ENCODE measurements at regions not wholly inside any gene's neighbourhood (a gene's known extent, or its start where the extent isn't known, plus 50 kb on each side); places are given as distances from the start of the nearest gene placed in this dataset.

DNA sequence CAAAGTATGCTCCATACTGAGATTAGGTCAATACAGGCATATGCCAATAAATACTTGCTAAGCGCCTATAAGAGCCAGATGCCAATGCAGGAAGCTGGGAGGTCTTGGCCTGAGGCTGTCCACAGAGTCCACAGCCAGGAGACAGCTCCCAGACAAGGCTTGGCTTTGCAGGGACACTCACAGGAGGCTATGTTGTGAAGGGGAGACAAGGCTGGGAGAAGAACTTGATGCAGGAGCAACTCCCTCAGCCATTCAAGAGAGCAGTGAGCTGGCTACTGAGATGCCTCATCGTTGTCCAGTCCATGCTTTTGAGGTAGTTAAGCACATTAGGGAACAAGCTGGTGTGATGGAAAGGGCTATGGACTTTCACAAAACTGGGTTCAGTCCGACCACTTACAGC lies 891.5 kb downstream of the TBC1D22A start:
- DNase-seq (ENCODE audit: low spot score) (no peak), FAIRE-seq (no peak)

DNA sequence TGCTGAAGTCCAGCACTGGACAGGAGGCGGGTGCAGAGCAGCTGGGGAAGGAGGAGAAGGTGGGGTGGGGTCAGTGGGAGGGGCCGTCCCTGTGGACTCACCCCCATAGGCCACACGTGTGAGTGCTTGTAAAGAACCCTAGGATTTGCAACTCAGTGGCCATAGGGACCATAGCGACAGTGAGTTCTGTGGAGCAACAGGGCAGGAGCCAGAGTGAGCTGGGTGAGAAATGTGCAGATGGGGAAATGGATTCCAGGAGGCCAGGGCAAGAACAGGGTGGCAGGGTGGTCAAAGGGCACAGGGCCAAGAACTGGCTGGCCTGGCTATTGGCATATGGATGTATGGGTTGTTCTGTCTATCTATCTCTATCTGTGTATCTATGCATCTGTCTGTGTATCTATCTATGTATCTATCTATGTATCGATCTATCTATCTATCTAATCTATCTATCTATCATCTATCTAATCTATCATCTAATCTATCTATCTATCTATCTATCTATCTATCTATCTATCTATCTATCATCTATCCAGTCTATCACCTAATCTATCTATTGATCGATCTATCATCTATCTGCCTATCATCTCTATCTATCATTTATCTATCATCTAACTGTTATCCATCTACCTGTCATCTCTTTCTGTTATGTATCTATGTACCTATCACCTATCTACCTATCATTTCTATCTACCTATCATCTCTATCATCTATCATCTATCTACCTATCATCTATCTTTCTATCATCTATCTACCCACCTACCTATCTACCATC lies 889.0 kb downstream of the TBC1D22A start:
- DNase-seq (ENCODE audit: low spot score): no peak
- FAIRE-seq: no peak

DNA sequence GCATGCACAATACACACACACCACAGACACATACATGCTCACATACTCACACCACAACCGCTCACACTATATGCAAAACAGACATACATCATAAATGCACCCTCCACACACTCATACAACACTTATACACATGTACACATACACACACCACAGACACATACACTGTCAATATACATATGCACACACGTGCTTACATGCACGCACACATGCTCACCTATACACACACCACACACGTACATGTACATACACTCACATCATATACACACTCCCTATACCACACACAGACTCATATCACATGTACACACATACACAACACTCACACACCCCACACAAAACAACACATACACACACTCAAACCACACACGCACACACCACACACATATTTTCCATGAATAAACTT lies 885.3 kb downstream of the TBC1D22A start:
- FAIRE-seq: no peak
- no peak for DNase-seq (ENCODE audit: low spot score)

DNA sequence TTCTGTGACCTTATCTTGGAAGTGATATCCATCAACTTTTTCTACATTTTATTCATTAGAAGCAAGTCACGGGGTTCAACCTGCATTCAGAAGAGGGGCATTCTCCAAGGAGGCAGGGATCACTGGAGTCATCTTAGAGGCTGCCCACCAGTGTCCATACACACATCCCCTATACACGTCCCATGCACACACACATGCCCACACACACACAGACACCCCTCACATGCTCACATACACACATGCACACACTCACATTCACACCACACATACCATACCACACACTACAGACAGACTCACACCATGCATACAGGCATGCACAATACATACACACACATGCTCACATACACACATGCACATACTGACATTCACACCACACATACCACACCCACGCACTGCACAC lies 884.7 kb downstream of the TBC1D22A start:
- DNase-seq (ENCODE audit: low spot score) (no peak), FAIRE-seq (no peak)

DNA sequence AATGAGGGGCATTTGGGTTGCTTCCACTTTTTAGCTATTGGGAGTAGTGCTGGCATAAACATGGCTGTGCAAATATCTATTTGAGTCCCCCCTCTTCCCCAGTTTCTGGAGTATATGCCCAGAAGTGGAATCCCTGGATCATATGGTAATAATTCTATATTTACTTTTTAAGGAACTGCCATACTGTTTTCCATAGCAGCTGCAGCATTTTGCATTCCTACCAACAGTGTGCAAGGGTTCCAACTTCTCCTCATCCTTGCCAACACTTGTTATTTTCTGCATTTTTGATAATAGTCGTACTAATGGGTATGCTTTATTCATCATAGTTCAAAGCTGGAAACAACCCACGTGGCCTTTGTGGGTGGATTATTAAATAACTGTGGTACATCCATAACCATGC lies 883.5 kb downstream of the TBC1D22A start:
- DNase-seq (ENCODE audit: low spot score) (no peak), FAIRE-seq (no peak)

DNA sequence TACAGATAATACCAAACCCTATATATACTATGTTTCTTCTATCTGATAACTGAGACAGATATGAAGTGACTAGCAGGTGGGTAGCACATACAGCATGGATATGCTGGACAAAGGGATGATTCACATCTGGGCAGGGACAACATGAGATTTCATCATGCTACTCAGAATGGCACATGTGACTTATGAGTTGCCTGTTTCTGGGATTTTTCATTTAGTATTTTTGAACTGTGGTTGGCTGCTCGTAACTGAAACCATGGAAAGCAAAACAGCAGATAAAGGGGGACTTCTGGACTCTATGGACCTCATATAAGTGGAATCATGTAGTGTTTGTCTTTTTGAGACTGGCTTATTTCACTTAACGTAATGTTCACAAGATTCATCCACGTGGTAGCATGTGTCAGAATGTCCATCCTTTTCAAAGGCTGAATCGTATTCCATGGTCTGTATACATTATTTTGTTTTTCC lies 883.0 kb downstream of the TBC1D22A start:
- no peak for DNase-seq (ENCODE audit: low spot score)
- no peak for FAIRE-seq

DNA sequence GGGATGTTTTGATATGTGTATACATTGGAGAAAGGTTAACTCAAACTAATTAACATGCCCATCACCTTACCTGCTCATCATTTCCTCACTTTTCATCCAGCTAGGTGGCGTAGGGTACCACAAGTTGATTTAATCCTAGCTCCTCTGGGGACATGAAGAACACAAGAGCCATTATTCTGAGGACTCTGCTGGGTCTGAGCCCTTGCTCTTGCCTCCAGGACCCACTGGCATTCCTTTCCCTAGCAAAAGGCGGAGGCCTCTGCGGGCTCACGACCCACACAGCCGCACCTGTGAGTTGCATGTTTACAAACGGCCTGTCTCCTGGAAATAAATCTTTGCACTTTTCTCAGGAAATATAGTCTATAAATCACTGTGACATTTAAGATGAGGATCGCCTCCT lies 871.9 kb downstream of the TBC1D22A start:
- no peak for FAIRE-seq
- no peak for DNase-seq (ENCODE audit: low spot score)

DNA sequence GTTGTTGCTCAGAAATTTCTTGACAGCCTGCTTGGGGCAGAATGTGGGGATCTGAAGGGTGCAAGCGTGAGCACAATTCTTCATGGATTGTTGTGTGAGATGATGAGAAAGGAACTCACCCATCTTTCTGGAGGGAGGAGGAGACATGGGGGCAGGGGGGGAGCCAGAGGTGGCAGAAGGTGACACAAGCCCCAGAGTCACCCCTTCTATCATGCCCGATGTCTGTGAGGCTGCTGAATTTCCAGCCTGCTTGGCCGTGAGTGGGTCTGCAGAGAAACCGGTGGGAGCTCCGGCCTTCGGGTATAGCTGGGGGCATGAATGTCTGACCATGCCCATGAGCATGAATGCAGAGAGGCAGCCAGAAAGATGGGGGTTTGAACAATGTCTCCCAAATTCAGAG lies 870.7 kb downstream of the TBC1D22A start:
- DNase-seq (ENCODE audit: low spot score) (no peak), FAIRE-seq (no peak)

DNA sequence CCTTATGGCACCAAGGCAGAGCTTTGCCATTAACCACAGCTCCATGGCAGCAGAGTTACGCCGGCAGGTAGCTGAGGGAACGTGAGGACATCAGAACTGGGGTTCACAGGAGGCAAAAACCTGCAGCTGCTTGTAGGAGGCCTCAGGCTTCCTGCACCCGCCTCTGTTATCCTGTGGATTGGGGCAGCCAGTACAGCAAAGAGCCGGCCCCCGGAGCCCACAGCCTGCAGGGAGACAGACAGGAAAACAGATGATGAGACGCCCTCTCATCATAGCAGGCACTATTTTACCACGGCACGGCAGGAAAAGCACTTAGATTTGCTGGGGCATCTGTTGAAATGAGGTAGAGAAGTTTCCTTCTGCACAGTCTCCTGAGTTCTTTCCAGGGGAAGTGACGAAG lies 870.3 kb downstream of the TBC1D22A start:
- DNase-seq (ENCODE audit: low spot score) (no peak), FAIRE-seq (no peak)

DNA sequence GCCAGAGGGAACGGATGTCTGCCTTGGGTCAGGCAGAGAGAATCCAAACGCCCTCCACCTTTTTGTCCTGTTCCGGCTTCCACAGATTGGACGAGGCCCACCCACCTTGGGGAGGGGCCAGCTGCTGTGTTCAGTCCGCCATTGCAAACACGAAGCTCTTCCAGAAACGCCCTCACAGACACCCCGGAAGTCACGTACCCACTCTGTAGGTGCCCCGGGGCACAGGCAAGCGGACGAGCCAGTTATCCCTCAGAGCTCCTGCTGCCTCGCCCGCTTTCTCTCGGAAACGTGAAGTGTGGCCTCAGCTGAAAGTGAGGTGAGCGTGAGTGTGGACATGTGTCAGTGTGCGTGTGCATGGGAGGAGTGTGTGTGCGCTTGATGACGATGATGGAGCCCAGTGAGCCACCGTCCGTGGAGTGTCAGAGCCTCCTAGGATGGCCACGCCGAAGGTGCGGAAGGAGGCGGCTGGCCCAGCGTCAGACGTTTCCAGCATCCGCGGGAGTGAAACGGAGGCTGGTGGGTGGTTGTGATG lies 869.2 kb downstream of the TBC1D22A start:
- FAIRE-seq (no peak), DNase-seq (ENCODE audit: low spot score) (no peak)

DNA sequence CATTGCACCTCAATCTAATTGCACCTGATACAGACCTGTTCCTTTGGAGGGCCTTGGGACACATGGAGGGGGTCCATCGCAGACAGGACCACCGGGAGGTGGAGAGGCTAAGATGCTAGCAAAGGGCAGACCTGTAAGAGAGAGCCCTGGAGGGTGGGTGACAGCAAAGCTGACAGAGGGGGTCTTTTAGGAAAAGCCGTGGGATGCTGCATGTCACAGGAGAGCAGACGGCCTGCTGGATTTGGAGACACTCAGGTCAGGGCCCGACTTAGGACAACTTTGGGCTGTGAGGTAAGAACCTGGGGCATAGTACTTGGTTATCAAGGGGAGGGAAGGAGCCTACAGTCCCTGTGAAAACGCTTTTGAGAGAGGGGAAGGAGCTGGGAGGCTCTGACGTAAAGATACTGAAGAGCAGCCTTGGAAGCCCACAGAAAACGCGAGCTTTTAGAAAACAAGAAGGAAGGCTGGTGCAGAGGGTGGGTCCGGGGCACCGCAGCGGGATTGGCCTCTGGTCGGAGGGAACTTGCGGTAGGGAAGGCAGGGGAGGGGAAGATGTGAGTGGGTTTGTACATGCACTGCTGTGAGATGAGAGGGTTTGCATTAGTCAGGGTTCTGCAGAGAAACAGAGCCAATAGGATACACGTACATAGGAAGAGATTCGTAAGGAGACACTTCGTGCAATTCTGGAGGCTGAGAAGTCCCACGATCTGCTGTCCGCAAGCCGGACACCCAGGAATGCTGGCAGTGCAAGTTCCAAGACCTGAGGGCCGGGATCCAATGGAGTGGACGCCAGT lies 868.5 kb downstream of the TBC1D22A start:
- no peak for FAIRE-seq
- DNase-seq (ENCODE audit: low spot score): no peak

DNA sequence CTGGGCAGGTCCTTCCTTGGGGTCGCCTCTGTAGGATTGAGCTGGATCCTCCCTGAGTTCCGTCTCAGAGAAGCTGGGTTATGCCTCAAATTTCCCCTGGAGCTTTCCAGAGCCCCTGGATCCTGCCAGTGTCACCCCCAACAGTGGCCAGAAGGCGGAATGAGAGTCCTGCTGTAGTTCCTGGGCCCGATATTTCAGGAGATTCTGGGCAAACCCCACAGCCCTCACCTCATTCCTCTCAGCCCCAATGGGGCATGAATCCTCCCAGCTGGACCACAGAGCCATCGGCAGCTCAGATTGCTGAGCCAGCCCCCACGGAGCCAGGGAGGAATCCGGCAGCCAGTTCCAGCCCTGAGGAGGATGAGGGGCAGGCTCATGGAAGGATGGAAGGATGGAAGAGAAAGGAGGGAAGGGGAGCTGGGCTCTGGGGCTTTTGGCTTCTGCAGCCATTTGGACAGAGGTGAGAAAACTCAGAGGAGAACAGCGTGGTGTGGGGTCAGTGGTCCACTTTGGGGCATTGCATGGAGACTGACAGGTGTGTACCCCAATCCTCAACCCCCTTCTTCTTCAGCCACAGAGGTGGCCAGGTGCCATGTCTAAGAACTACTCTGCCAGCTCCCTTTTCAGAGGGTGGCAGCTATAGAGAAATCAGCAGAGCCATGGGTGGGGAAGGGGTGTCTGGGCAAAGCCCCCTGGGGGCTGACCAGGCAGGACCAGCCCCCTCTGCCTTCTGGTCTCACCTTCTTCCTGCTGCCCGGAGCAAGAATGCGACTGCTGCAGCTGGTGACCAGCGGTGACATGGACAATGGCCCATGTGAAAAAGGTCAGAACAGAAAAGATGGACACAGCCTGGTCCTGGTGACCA lies 867.6 kb downstream of the TBC1D22A start:
- FAIRE-seq: no peak
- DNase-seq (ENCODE audit: low spot score): no peak

DNA sequence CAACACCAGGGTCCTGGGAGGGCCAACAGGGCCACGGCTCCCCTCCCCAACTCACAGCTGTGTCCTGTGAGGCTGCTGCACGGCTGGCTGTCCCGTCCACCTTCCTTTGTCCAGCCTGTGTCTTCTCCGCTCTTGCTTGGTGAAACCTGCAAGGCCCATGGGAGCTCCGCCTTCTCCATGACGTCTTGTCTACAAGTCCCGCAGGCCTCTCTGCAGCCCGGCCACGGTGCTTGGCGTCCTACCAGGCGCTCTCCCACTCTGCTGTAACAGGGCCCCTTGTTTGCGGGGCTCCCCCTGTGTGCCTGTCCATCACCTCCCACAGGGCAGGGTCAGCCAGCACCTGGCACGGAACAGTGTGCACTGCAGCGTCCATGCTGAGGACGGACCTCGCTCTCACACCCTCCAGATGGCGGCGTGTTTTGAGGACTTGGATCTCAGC lies 866.8 kb downstream of the TBC1D22A start:
- FAIRE-seq (no peak), DNase-seq (ENCODE audit: low spot score) (no peak)

DNA sequence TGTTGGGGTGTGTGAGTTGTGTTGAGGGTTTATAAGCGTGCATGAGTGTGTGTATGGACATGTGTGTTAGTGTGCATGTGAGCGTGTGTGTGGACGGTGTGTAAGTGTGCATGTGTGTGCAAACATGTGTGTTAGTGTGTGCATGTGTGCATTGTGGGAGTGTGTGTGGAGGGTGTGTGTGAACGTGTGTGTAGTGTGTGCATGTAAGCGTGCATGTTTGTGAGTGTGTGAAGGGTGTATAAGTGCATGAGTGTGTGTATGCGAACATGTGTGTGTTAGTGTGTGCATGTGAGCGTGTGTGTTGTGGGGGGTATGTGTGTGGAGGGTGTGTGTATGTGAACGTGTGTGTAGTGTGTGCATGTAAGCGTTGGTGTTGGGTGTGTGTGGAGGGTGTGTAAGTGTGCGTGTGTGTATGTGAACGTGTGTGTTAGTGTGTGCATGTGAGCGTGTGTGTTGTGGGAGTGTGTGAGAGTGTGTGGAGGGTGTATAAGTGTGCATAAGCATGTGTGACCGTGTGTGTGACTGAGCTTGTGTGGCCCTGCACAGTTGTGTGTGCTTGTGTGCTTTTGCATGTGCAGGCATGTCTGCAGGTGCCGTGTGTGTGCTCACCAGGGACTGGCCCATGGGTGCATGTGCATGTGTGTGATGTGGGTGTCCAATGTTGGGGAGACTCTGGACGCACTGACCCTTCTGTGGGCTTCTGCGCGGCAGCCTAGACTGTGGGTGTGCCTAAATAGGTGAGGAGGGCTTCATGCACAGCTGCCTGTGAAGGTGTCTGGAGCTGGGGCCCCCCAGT lies 866.2 kb downstream of the TBC1D22A start:
- DNase-seq (ENCODE audit: low spot score) (no peak), FAIRE-seq (no peak)

DNA sequence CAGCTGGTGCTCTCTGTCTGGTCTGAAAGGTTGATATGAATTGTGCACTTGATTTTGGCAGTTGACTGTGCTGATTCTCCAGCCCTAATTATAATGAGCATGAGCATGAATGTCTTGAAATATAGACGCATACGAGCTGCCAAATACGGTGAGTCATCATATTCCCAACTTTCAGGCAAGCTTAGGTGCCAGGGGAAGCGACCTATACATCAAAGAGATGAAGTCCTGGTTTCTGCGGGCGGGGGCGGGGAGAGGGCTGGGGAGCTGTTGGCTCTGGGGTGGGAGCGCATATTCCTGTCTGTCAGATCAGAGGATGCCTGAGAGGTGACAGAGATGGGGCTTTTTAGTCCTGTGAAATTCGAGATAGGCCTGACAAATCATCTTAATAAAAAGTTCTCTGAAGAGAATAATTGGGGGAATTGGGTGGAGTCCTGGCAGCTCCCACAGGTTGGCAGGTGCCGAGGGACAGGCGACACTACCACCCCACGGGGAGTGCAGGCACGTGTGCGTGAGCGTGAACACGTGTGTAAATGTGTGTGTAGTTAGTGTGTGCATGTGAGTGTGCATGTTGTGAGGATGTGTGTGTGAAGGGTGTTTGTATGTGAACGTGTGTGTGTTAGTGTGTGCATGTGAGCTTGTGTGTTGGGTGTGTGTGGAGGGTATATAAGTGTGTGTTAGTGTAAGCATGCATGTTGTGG lies 865.3 kb downstream of the TBC1D22A start:
- FAIRE-seq (no peak), DNase-seq (ENCODE audit: low spot score) (no peak)

DNA sequence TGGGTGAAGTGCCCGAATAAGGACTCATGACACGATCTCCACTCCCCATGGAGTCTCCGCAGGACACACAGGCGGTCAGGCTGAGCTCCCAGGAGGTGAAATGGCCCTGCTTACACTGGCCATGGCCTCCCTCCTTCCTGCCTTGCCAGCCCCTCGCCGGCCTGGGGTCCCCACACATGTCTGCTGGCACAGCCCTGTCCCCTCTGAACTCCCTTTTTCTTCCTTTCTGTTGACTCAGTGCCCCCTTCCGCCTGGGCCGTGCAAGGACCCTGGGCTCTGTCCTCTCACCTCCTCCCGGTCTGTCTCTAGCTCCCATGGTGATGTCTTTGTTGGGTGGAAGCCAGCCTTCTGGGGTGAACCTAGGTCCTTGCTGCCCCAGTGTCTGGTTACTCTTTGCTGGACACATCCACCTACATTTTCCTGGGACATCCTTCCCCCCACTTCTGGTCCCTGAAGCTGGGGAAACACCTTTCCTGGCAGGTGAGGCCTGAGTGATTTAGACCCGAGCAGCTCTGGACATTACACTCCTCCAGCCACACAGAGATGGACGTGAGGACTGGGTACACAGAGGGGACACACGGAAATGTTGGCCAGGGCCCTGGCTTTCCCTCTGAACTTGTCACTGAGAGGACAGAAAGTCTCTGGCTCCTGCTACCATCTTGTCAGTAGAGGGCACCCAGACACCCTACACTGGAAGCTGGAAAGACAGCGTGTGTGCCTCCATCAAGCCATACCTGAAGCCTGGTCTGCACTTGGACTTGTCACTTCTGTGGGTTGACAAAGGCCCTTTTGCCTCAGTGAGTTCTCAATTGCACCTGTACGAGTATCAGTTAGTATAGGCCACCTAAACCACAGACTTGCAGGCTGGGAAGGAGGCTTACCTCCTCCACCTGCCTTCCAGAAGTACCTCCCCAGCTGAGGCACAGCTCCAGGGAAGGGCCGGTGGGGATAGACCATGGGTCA lies 864.3 kb downstream of the TBC1D22A start:
- FAIRE-seq (no peak), DNase-seq (ENCODE audit: low spot score) (no peak)

DNA sequence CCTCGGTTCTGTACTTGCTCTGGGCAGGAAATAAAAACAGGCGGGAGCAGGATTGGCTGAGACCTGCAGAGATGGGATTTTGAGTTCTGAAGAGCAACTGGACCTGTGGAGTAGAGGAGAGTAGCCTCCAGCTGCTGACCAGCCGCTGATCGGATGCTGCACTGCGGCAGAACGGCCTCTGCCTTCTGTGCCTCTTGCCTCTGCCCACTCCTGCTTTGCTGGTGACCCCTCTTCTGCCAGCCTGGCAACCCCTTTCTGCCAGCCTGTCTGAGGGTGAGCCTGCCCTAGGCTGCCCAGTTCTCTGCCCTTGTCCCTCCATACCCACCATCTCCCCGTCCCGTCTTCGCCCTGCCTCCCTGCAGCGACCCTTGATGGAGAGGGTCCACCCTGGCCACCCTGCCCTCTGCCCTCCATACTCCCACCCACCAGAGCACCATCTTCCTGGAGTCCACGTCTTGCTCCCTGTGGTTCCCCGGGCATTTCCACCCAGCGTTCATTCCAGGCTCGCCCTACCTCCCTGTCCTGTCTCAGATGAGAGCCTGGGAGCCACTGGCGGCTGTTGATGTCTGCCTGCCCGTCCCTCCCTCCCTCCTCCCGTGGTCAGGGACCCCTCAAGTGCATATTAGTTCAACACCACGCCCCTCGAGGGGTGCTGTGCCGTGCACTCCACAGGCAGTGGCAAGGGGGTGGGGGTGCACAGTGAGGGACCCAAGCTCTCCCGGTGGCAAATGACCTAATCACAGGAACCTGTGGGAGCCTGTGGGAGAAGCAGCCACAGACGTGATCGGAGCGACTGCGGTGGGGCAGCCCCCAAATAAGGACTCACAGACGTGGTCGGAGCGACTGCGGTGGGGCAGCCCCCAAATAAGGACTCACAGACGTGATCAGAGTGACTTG lies 863.3 kb downstream of the TBC1D22A start:
- FAIRE-seq (no peak), DNase-seq (ENCODE audit: low spot score) (no peak)

DNA sequence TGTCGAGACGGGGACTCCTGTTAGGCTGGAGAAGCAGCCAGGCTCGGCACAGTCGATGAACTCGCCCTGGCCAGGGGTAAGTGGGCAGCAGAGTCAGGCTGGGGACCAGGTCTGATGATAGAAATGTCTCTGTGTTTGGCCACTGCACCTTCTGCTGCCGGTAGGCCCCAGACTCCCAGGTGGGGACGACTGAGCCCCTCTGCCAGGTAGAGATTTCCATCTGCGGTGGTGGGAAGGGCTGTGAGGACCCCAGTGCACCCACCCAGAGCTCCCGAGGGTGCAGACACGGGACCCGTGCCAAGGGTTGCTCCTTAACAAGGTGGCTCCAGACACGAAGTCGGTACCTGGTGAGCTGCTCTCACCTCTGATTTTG lies 862.5 kb downstream of the TBC1D22A start:
- FAIRE-seq (no peak), DNase-seq (ENCODE audit: low spot score) (no peak)

Measured in RCC 7860 (cell line).